HFFc6 (cell line): ENCODE measurements at regions not wholly inside any gene's neighbourhood (a gene's known extent, or its start where the extent isn't known, plus 50 kb on each side); places are given as distances from the start of the nearest gene placed in this dataset.

Experiments used
- DNase-seq: peaks from one replicate; pipeline ENCODE4 v3.0.0-alpha.2; 2018
- H3K27ac Mint-ChIP-seq: 2 replicates; pipeline ENCODE4 v1.8.0; 2020; ENCODE audit warnings: mild to moderate bottlenecking, mixed read lengths
- H3K27me3 Mint-ChIP-seq: 2 replicates; pipeline ENCODE4 v1.8.0; 2021; ENCODE audit warnings: mild to moderate bottlenecking, moderate library complexity, mixed read lengths; ENCODE audit not compliant: insufficient read depth
- H3K36me3 Mint-ChIP-seq: 2 replicates; pipeline ENCODE4 v1.8.0; 2021; ENCODE audit warnings: low read depth, mixed read lengths
- H3K4me1 Mint-ChIP-seq: 2 replicates; pipeline ENCODE4 v1.8.0; 2020; ENCODE audit warnings: low read depth, mixed read lengths
- H3K4me3 Mint-ChIP-seq: 2 replicates; pipeline ENCODE4 v1.8.0; 2020; ENCODE audit warnings: mild to moderate bottlenecking, moderate library complexity, mixed read lengths
- H3K9me3 Mint-ChIP-seq: 2 replicates; pipeline ENCODE4 v1.8.0; 2020; ENCODE audit warnings: mild to moderate bottlenecking, mixed read lengths
- TF ChIP-seq, protein P1 (sequence below): fragments of 200-600 bp; sonication (generic); IDR thresholded peaks from 2 replicates; pipeline ENCODE4 v1.5.0; 2021; ENCODE audit warnings: antibody characterized with exemption, mild to moderate bottlenecking

DNA sequence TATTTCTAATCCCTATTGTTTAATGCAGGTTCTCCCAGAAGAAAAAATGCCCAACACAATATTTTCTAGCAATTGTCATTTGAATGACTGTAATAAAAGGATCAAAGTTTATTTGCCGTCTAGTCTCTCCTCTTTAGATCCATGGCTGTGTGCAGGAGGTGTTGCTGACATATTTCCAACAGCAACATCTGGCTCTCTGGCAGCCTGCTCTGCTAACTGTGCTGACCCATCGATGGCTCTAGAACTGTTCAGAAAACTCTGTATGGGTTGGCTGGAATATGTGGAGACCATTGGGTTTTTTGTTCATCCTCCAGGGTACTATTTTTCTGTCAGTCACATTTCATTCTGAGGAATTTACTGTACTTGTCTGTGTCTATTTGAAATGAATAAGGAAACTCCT is 202.0 kb upstream of the SLC27A6 start:
- Mint-ChIP-seq H3K4me3 (no peak overlapping the region), H3K27me3 (peaks cover 3% of the 10 kb centered on the region), H3K36me3 (no peaks in the 10 kb centered on the region), H3K27ac (no peak overlapping the region), H3K9me3 (no peaks in the 10 kb centered on the region), H3K4me1 (no peaks in the 10 kb centered on the region)
- TF ChIP-seq, protein P1, sequence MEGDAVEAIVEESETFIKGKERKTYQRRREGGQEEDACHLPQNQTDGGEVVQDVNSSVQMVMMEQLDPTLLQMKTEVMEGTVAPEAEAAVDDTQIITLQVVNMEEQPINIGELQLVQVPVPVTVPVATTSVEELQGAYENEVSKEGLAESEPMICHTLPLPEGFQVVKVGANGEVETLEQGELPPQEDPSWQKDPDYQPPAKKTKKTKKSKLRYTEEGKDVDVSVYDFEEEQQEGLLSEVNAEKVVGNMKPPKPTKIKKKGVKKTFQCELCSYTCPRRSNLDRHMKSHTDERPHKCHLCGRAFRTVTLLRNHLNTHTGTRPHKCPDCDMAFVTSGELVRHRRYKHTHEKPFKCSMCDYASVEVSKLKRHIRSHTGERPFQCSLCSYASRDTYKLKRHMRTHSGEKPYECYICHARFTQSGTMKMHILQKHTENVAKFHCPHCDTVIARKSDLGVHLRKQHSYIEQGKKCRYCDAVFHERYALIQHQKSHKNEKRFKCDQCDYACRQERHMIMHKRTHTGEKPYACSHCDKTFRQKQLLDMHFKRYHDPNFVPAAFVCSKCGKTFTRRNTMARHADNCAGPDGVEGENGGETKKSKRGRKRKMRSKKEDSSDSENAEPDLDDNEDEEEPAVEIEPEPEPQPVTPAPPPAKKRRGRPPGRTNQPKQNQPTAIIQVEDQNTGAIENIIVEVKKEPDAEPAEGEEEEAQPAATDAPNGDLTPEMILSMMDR, result no peak
- DNase-seq, result no peak

DNA sequence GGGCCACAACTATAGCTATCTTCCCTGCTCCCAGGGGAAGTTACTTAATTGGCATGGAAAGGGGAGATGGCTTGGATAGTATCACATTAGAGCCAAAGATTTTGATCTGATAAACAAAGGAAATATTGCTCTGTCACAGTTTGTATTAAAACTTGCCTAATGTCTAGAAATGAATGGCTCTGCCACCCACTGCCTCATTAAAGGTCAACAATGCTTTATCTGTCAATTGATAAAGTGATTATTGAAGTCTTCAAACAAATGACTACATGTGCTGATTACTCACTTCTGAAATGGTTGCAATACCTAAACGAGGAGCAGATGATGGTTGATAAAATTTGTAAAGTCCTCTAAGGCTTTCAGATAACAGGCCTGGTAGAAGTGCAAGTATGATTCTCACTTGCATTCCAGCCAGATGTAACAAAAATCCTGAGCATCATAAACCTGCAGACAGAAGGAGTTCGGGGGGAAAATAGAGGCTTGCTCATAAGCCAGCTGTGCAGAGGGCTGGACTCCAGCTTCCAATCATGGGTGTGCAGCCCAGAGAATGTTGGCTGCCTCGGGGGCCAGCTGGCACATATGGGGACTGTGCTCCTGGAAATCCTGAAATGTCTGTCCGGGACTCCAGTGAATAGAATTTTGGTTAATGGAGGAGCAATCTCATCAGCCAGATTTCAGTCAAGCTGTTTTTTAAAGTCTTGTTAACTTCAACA is 200.5 kb upstream of the SLC27A6 start:
- TF ChIP-seq, protein P1, result no peak
- Mint-ChIP-seq H3K36me3 (no peaks in the 10 kb centered on the region), H3K4me1 (no peaks in the 10 kb centered on the region), H3K27me3 (no peaks in the 10 kb centered on the region; the same call in none of the 2 replicates), H3K27ac (no peak overlapping the region), H3K9me3 (no peaks in the 10 kb centered on the region), H3K4me3 (no peak overlapping the region)
- no peak for DNase-seq

DNA sequence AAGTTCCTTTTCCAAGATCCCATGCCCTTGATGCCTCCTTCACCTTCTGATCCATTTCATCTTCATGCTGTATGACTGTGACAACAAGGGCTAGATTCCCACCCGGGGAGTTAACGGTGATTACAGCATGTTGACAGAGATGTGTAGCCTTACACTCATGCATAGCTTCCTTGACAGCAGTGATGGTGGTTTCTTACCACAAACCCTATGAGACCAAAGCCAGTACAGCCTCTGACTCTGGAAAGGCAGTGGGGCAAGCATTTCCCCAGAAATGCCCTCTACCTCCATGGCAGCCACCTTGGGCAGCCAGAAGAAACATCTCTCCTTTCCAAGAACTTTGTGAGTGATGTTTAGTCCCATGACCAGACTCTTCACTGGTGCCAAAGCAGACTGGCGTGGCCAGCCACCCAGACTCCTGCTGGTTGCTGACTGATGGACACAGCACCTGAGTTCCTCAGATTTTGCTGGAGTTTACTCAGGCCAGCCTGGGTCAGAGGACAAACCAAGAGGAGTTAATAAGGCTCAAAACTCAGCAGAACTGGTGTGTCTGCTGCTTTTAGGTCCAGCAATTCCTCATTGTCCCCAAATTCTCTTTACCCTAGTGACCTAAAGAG is 199.7 kb upstream of the SLC27A6 start:
- Mint-ChIP-seq H3K9me3 (no peaks in the 10 kb centered on the region), H3K27me3 (no peaks in the 10 kb centered on the region; the same call in none of the 2 replicates), H3K4me3 (no peak overlapping the region), H3K27ac (no peak overlapping the region), H3K36me3 (no peaks in the 10 kb centered on the region), H3K4me1 (no peaks in the 10 kb centered on the region)
- DNase-seq, result no peak
- TF ChIP-seq, protein P1, result no peak

DNA sequence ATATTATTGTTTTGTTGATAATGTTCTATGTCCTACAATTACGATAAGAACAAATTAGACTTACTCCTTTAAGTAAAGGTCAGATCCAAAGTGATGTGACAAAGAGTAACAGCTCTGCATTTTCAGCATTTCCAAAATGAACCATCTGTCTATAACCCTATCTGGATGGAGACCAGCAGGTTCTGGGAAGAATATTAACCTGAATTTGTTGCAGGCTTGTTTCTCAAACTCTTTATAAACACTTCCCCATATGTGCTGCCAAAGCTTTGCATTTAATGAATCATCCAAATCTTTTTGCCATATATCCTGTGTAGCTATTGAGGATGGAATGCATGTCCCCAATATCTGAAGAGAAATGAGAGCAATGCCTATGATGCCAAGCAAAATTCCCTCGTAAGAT is 198.9 kb upstream of the SLC27A6 start:
- Mint-ChIP-seq H3K4me3 (no peak overlapping the region), H3K9me3 (no peaks in the 10 kb centered on the region), H3K27me3 (no peaks in the 10 kb centered on the region; the same call in none of the 2 replicates), H3K27ac (no peak overlapping the region), H3K4me1 (no peaks in the 10 kb centered on the region), H3K36me3 (no peaks in the 10 kb centered on the region)
- TF ChIP-seq, protein P1, result no peak
- DNase-seq, result no peak

DNA sequence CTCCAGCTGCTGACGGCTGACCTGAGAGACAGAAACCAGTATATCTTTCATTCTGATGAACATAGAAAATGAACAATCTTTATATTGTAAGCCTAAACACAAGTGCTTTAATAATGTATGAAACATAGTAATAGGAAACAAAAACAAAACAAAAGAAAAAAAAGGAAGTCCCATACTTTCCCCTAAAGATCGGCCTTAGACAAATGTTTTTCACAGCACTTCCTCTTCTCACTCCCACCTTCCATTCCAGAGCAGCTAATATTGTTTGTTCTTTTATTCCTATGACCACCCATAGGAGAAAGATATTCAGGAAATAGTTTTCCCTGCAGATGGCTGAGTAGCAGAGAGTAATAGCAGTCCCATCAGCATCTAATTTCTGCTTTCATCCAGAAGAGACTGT is 194.4 kb upstream of the SLC27A6 start:
- Mint-ChIP-seq H3K4me3 (no peak overlapping the region), H3K27ac (no peak overlapping the region), H3K4me1 (no peaks in the 10 kb centered on the region), H3K36me3 (no peaks in the 10 kb centered on the region), H3K27me3 (no peaks in the 10 kb centered on the region; the same call in none of the 2 replicates), H3K9me3 (no peaks in the 10 kb centered on the region; the same call in 1 of the 2 replicates)
- TF ChIP-seq, protein P1, result no peak
- DNase-seq, result no peak
